ENCODE measurements at regions not wholly inside any gene's neighbourhood (a gene's known extent, or its start where the extent isn't known, plus 50 kb on each side); places are given as distances from the start of the nearest gene placed in this dataset.

- peak in 1 of 2 experiments; percentile 29 for DNase-seq
- Mint-ChIP-seq H3K27ac (ENCODE audit: unreplicated experiment) (no peak overlapping the region), H3K27me3 (ENCODE audit: insufficient read depth, unreplicated experiment) (no peaks in the 10 kb centered on the region), H3K4me3 (ENCODE audit: unreplicated experiment) (no peak overlapping the region), H3K4me1 (ENCODE audit: low read depth, unreplicated experiment) (peaks cover 7% of the 10 kb centered on the region), H3K36me3 (ENCODE audit: insufficient read depth, unreplicated experiment) (no peaks in the 10 kb centered on the region), H3K9me3 (ENCODE audit: unreplicated experiment) (peaks cover 52% of the 10 kb centered on the region)
- intact Hi-C loops (cut with micrococcal nuclease; ENCODE audit: unreplicated experiment) = loop anchor here (1.0 kb wide), 1 partner anchor 307 kb away; no protein-coding TSS in a partner anchor
- ChIA-PET CTCF (no interaction called here), POLR2A (no interaction called here)
- TF ChIP-seq, protein P1, sequence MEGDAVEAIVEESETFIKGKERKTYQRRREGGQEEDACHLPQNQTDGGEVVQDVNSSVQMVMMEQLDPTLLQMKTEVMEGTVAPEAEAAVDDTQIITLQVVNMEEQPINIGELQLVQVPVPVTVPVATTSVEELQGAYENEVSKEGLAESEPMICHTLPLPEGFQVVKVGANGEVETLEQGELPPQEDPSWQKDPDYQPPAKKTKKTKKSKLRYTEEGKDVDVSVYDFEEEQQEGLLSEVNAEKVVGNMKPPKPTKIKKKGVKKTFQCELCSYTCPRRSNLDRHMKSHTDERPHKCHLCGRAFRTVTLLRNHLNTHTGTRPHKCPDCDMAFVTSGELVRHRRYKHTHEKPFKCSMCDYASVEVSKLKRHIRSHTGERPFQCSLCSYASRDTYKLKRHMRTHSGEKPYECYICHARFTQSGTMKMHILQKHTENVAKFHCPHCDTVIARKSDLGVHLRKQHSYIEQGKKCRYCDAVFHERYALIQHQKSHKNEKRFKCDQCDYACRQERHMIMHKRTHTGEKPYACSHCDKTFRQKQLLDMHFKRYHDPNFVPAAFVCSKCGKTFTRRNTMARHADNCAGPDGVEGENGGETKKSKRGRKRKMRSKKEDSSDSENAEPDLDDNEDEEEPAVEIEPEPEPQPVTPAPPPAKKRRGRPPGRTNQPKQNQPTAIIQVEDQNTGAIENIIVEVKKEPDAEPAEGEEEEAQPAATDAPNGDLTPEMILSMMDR (IDR thresholded peaks at IDR 0.05; ENCODE audit: insufficient read depth in 1 of 2, low read depth in 1 of 2, low read length in 1 of 2, severe bottlenecking in 1 of 2, unreplicated experiment in 1 of 2) = peak in 1 of 2 experiments; percentile 10
- H3K36me3 ChIP-seq (ENCODE audit: control insufficient read depth, insufficient read depth, low read length) = no peaks in the 10 kb centered on the region
- H3K27me3 ChIP-seq (replicated peaks; ENCODE audit: control insufficient read depth, insufficient read depth, low read length) = no peaks in the 10 kb centered on the region
- no peak overlapping the region for H3K4me3 ChIP-seq (ENCODE audit: low read depth, low read length)
- no TSS peak for BruUV-seq (replicated peaks)
- peaks cover 10% of the 10 kb centered on the region; the same call in 1 of the 2 replicates for H3K4me1 ChIP-seq
- peaks cover 24% of the 10 kb centered on the region for H3K9me3 ChIP-seq
Measured at GRCh38 chr3:191809326-191809949, 348.5 kb downstream of the PYDC2 start.

DNA sequence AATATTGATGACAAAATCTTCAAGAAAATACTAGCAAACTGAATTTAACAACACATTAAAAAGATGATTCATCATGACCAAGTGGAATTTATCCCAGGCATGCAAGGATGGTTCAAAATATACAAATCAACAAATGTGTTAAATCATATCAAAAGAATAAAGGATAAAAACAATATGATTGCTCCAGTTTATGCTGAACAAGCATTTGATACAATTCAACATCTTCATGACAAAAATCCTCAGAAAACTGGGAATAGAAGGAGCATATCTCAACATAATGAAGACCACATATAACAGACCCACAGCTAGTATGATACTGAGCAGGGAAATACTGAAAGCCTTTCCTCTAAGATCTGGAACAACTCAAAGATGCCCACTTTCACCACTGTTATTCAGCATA lies 352.3 kb downstream of the PYDC2 start:
- Mint-ChIP-seq H3K27ac (ENCODE audit: unreplicated experiment) (no peak overlapping the region), H3K27me3 (ENCODE audit: insufficient read depth, unreplicated experiment) (no peaks in the 10 kb centered on the region), H3K4me1 (ENCODE audit: low read depth, unreplicated experiment) (peaks cover 7% of the 10 kb centered on the region), H3K36me3 (ENCODE audit: insufficient read depth, unreplicated experiment) (no peaks in the 10 kb centered on the region), H3K4me3 (ENCODE audit: unreplicated experiment) (no peak overlapping the region), H3K9me3 (ENCODE audit: unreplicated experiment) (peaks cover 64% of the 10 kb centered on the region)
- no peaks in the 10 kb centered on the region for H3K36me3 ChIP-seq (ENCODE audit: control insufficient read depth, insufficient read depth, low read length)
- POLR2A ChIA-PET = no interaction called here
- DNase-seq = no peak
- TF ChIP-seq, protein P1 (IDR thresholded peaks at IDR 0.05; ENCODE audit: insufficient read depth in 1 of 2, low read depth in 1 of 2, low read length in 1 of 2, severe bottlenecking in 1 of 2, unreplicated experiment in 1 of 2) = no peak
- no TSS peak for BruUV-seq (replicated peaks)
- intact Hi-C loops (cut with micrococcal nuclease; ENCODE audit: unreplicated experiment) = no loop called here
- no peak overlapping the region for H3K4me3 ChIP-seq (ENCODE audit: low read depth, low read length)
- no peaks in the 10 kb centered on the region for H3K4me1 ChIP-seq
- H3K27me3 ChIP-seq (replicated peaks; ENCODE audit: control insufficient read depth, insufficient read depth, low read length) = no peaks in the 10 kb centered on the region
- H3K9me3 ChIP-seq = peaks cover 8% of the 10 kb centered on the region; the same call in 1 of the 2 replicates
- CTCF ChIA-PET = no interaction called here

DNA sequence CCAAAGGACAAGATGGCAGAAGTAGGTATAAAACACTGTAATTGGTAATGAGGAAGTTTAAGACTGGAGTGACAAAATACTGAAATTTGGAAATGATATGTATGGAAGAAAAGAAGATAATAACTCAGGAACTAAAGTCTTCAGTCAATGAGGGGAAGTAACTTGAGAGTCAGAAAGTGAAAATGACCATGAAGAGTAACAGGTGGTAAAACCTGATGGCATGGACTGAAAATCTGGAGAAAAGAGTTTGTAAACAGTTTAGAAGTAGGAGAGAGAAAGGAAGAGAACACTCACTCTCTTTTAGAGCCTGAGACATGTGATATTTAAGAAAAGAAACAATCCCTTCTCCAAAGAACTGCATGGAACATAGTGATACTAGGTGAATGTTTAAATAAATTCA lies 387.9 kb downstream of the PYDC2 start:
- BruUV-seq (replicated peaks) = no TSS peak

More for the DNA sequence above, 387.9 kb downstream of the PYDC2 start:
- Mint-ChIP-seq H3K27me3 (ENCODE audit: insufficient read depth, unreplicated experiment) (no peaks in the 10 kb centered on the region), H3K4me3 (ENCODE audit: unreplicated experiment) (no peak overlapping the region), H3K9me3 (ENCODE audit: unreplicated experiment) (peaks cover 8% of the 10 kb centered on the region), H3K36me3 (ENCODE audit: insufficient read depth, unreplicated experiment) (no peaks in the 10 kb centered on the region), H3K27ac (ENCODE audit: unreplicated experiment) (no peak overlapping the region), H3K4me1 (ENCODE audit: low read depth, unreplicated experiment) (no peaks in the 10 kb centered on the region)
- no peaks in the 10 kb centered on the region for H3K4me1 ChIP-seq
- intact Hi-C loops (cut with micrococcal nuclease; ENCODE audit: unreplicated experiment) = no loop called here
- H3K4me3 ChIP-seq (ENCODE audit: low read depth, low read length) = no peak overlapping the region
- DNase-seq = no peak
- ChIA-PET POLR2A (no interaction called here), CTCF (no interaction called here)
- no peaks in the 10 kb centered on the region for H3K27me3 ChIP-seq (replicated peaks; ENCODE audit: control insufficient read depth, insufficient read depth, low read length)
- no peaks in the 10 kb centered on the region for H3K36me3 ChIP-seq (ENCODE audit: control insufficient read depth, insufficient read depth, low read length)
- TF ChIP-seq, protein P1 (IDR thresholded peaks at IDR 0.05; ENCODE audit: insufficient read depth in 1 of 2, low read depth in 1 of 2, low read length in 1 of 2, severe bottlenecking in 1 of 2, unreplicated experiment in 1 of 2) = no peak
- no peaks in the 10 kb centered on the region for H3K9me3 ChIP-seq
